Fibroblast of lung (primary cell): ENCODE measurements at regions not wholly inside any gene's neighbourhood (a gene's known extent, or its start where the extent isn't known, plus 50 kb on each side); places are given as distances from the start of the nearest gene placed in this dataset.
A peak's percentile ranks its signal among the peaks of the same experiment; 100 is the strongest.

Experiments
- CTCF ChIP-seq, 2 donors: IDR thresholded peaks in 1 of 2; conservative IDR thresholded peaks in 1 of 2; 1 replicate in 1 of 2; 2 replicates in 1 of 2; pipeline ENCODE4 v1.5.1; 2011 to 2012; ENCODE audit warnings: low read length in 2 of 2, control low read depth in 1 of 2, inconsistent platforms in 1 of 2, low read depth in 1 of 2, mild to moderate bottlenecking in 1 of 2
- EZH2 ChIP-seq: IDR thresholded peaks from 2 replicates; pipeline ENCODE4 v1.5.1; 2012; ENCODE audit warnings: low read length, control low read depth, mild to moderate bottlenecking; ENCODE audit errors: missing control alignments

GRCh38 chr4:155025762-155026457, 182.5 kb upstream of the NPY2R start:
- peak; percentile 37 to 54 for TF ChIP-seq CTCF (conservative IDR thresholded peaks at IDR 0.05 in 1 of 2, IDR thresholded peaks at IDR 0.05 in 1 of 2; ENCODE audit: low read depth in 1 of 2, low read length in 2 of 2)
- TF ChIP-seq EZH2: no peak
